GM12878 (cell line): ENCODE measurements at regions not wholly inside any gene's neighbourhood (a gene's known extent, or its start where the extent isn't known, plus 50 kb on each side); places are given as distances from the start of the nearest gene placed in this dataset.

Experiments
- ATAC-seq: fragments of 200-7000 bp; cut with Tn5 transposase; 3 replicates; pipeline ENCODE4 v1.9.1; 2020; ENCODE audit warnings: mild to moderate bottlenecking, moderate library complexity
- BruUV-seq: library from RNA; stranded (reverse); fragments of 400-500 nt; replicated peaks from 2 replicates; lab custom pipeline; 2021; lab: Mats Ljungman, UMichigan
- CTCF ChIA-PET: fragments of 300-600 bp; sonication (Branson Sonifier 250); formaldehyde crosslinking; extraction: SDS; loops from one replicate; lab custom pipeline; 2021; ENCODE audit warnings: inconsistent platforms; lab: Yijun Ruan, JAX
- POLR2A ChIA-PET: fragments of 350-600 bp; formaldehyde crosslinking; extraction: SDS; loops from one replicate; lab custom pipeline; 2021; ENCODE audit warnings: inconsistent platforms; lab: Charles Lee
- RAD21 ChIA-PET: fragments of 300-600 bp; sonication (Branson Sonifier 250); formaldehyde crosslinking; loops from one replicate; lab custom pipeline; 2023; ENCODE audit warnings: antibody characterized with exemption; ENCODE audit not compliant: unreplicated experiment; lab: Charles Lee
- SMC1A ChIA-PET: fragments of 300-600 bp; sonication (Branson Sonifier 250); formaldehyde crosslinking; loops from one replicate; lab custom pipeline; 2023; ENCODE audit not compliant: unreplicated experiment, uncharacterized antibody; lab: Charles Lee
- DNase-seq: peaks from one replicate; pipeline ENCODE4 v3.0.0-alpha.2; 2011; ENCODE audit warnings: low read depth, low spot score
- FAIRE-seq: peaks from 3 replicates; lab custom pipeline; 2011; peaks lifted over from hg19 to GRCh38; lab: Jason Lieb, UNC
- H2AFZ ChIP-seq: 2 replicates; pipeline ENCODE4 v1.6.0; 2011; ENCODE audit warnings: low read depth, low read length, control low read depth; ENCODE audit not compliant: control insufficient read depth
- H3K27ac ChIP-seq: 2 replicates; pipeline ENCODE4 v1.5.1; 2011; ENCODE audit warnings: control low read depth; ENCODE audit not compliant: control insufficient read depth, insufficient read depth
- H3K27me3 ChIP-seq, 2 experiments: replicated peaks in 1 of 2; 2 replicates each; pipeline versions ENCODE4 v1.6.0 to v1.6.1; 2011; ENCODE audit warnings: low read length in 1 of 2; ENCODE audit not compliant: control insufficient read depth in 2 of 2, insufficient read depth in 2 of 2
- H3K36me3 ChIP-seq, 2 experiments: 2 replicates each; pipeline ENCODE4 v1.5.1; 2011; ENCODE audit warnings: low read length in 1 of 2; ENCODE audit not compliant: control insufficient read depth in 2 of 2, insufficient read depth in 2 of 2
- H3K4me1 ChIP-seq: 2 replicates; pipeline ENCODE4 v1.6.1; 2011; ENCODE audit warnings: mild to moderate bottlenecking, low read length, moderate library complexity, mixed read lengths; ENCODE audit not compliant: control insufficient read depth, insufficient read depth
- H3K4me2 ChIP-seq: 2 replicates; pipeline ENCODE4 v1.6.0; 2011; ENCODE audit warnings: control low read depth; ENCODE audit not compliant: control insufficient read depth, insufficient read depth
- H3K4me3 ChIP-seq: fragments of 200-600 bp; sonication (generic); 2 replicates; pipeline ENCODE4 v1.5.1; 2016
- H3K79me2 ChIP-seq: 2 replicates; pipeline ENCODE4 v1.6.0; 2011; ENCODE audit warnings: low read length; ENCODE audit not compliant: control insufficient read depth, insufficient read depth
- H3K9ac ChIP-seq: 2 replicates; pipeline ENCODE4 v1.8.0; 2011; ENCODE audit warnings: low read length, control low read depth, mixed read lengths; ENCODE audit not compliant: control insufficient read depth, insufficient read depth
- H3K9me3 ChIP-seq: replicated peaks from 3 replicates; pipeline ENCODE4 v1.5.1; 2011; ENCODE audit warnings: mild to moderate bottlenecking, low read length; ENCODE audit not compliant: control insufficient read depth, insufficient read depth
- H4K20me1 ChIP-seq: 2 replicates; pipeline ENCODE4 v1.6.0; 2011; ENCODE audit not compliant: control insufficient read depth, insufficient read depth
- CEBPB ChIP-seq, 2 experiments: fragments of 150-350 bp in 1 of 2; IDR thresholded peaks; 2 replicates each; pipeline ENCODE4 v1.6.1; 2012 to 2014; ENCODE audit warnings: low read depth in 2 of 2, low read length in 2 of 2, borderline replicate concordance in 1 of 2, inconsistent platforms in 1 of 2
- HDGF ChIP-seq: fragments of 450-650 bp; IDR thresholded peaks from 2 replicates; pipeline ENCODE4 v1.6.1; 2016; ENCODE audit warnings: antibody characterized with exemption
- PML ChIP-seq: IDR thresholded peaks from 2 replicates; pipeline ENCODE4 v1.6.1; 2012; ENCODE audit warnings: low read length, inconsistent platforms
- POU2F2 ChIP-seq: IDR thresholded peaks from 3 replicates; pipeline ENCODE4 v1.6.1; 2011; ENCODE audit warnings: low read depth, mild to moderate bottlenecking, low read length, borderline replicate concordance
- PRDM15 ChIP-seq: fragments of 450-650 bp; formaldehyde crosslinking; IDR thresholded peaks from 2 replicates; pipeline ENCODE4 v1.4.0; 2020; ENCODE audit warnings: mild to moderate bottlenecking, moderate library complexity
- RFX5 ChIP-seq: IDR thresholded peaks from 2 replicates; pipeline ENCODE4 v1.6.1; 2011; ENCODE audit warnings: low read depth, low read length, improper control_type of control experiment
- SREBF1 ChIP-seq: IDR thresholded peaks from 2 replicates; pipeline ENCODE4 v1.6.1; 2012; ENCODE audit warnings: mild to moderate bottlenecking, low read length
- STAT1 ChIP-seq: fragments of 450-650 bp; conservative IDR thresholded peaks from 2 replicates; pipeline ENCODE4 v1.6.1; 2014; ENCODE audit warnings: antibody characterized with exemption, mild to moderate bottlenecking
- TCF12 ChIP-seq: IDR thresholded peaks from 2 replicates; pipeline ENCODE4 v1.6.1; 2011; ENCODE audit warnings: low read depth, mild to moderate bottlenecking, low read length
- USF1 ChIP-seq: IDR thresholded peaks from 2 replicates; pipeline ENCODE4 v1.6.1; 2011; ENCODE audit warnings: borderline replicate concordance, low read depth, mild to moderate bottlenecking, moderate library complexity, mixed read lengths, low read length; ENCODE audit not compliant: insufficient read depth; ENCODE audit errors: extremely low read length
- USF2 ChIP-seq: IDR thresholded peaks from 2 replicates; pipeline ENCODE4 v1.6.1; 2011; ENCODE audit warnings: low read depth, low read length, improper control_type of control experiment, borderline replicate concordance
- ZBTB11 ChIP-seq: fragments of 450-650 bp; formaldehyde crosslinking; IDR thresholded peaks from 2 replicates; pipeline ENCODE4 v1.5.0; 2022; ENCODE audit warnings: mild to moderate bottlenecking, missing genetic modification characterization
- ZNF217 ChIP-seq: fragments of 450-650 bp; IDR thresholded peaks from 2 replicates; pipeline ENCODE4 v1.6.1; 2017; ENCODE audit warnings: antibody characterized with exemption, mild to moderate bottlenecking
- WGBS: methylation state at CpG from one replicate; pipeline ENCODE4 v1.1.6; 2016; ENCODE audit warnings: low lambda C conversion rate; ENCODE audit not compliant: insufficient replicate concordance, insufficient coverage; ENCODE audit errors: missing lambda C conversion rate; 5-methylcytosine and 5-hydroxymethylcytosine counted together
- in situ Hi-C: fragments of 300-500 bp; cut with MboI; formaldehyde crosslinking; loops from 9 replicates; pipeline ENCODE4 v1.14.3; 2018; ENCODE audit warnings: mixed read lengths
- intact Hi-C: fragments of 100-400 bp; cut with micrococcal nuclease; formaldehyde crosslinking; loops from one replicate; pipeline ENCODE4 v1.14.2; 2022; ENCODE audit not compliant: unreplicated experiment

GRCh38 chr16:51869176-51869575 is 677.8 kb downstream of the TOX3 start (continued):
- no peak for TF ChIP-seq POU2F2
- no peak for TF ChIP-seq ZBTB11 (CRISPR knock-in tag)
- no peak for TF ChIP-seq RFX5
- no peak for TF ChIP-seq STAT1
- TF ChIP-seq SREBF1: no peak

- in situ Hi-C loops (no loop called here), intact Hi-C loops (no loop called here)
- RAD21 ChIA-PET: no interaction called here
- 0% methylated on average over 2 of the region's 2 CpGs for WGBS
- no peaks in the 10 kb centered on the region for H4K20me1 ChIP-seq
- no peak for ATAC-seq
- H3K9ac ChIP-seq: no peak overlapping the region
- H3K4me2 ChIP-seq: no peak overlapping the region
- H3K36me3 ChIP-seq: no peaks in the 10 kb centered on the region
- POLR2A ChIA-PET: no interaction called here
- SMC1A ChIA-PET: no interaction called here
- H3K27ac ChIP-seq: no peak overlapping the region
- no peak overlapping the region for H2AFZ ChIP-seq
- BruUV-seq: no TSS peak
- no peak for DNase-seq
- no peaks in the 10 kb centered on the region for H3K4me1 ChIP-seq
- CTCF ChIA-PET: no interaction called here
- no peak for FAIRE-seq
- no peaks in the 10 kb centered on the region for H3K27me3 ChIP-seq
- TF ChIP-seq ZNF217 (no peak), TCF12 (no peak), HDGF (no peak), USF1 (no peak), USF2 (no peak), PRDM15 (no peak), CEBPB (IDR thresholded peaks at IDR 0.05; ENCODE audit: borderline replicate concordance in 1 of 2, low read depth in 2 of 2, low read length in 2 of 2) (no peak), PML (no peak)
- H3K79me2 ChIP-seq: no peaks in the 10 kb centered on the region
- no peak overlapping the region for H3K4me3 ChIP-seq
- no peaks in the 10 kb centered on the region for H3K9me3 ChIP-seq
Observed at GRCh38 chr16:51868631-51869030, 678.3 kb downstream of the TOX3 start.
